GM12878 (cell line): ENCODE measurements at regions not wholly inside any gene's neighbourhood (a gene's known extent, or its start where the extent isn't known, plus 50 kb on each side); places are given as distances from the start of the nearest gene placed in this dataset.

Experiments
- ATAC-seq: fragments of 200-7000 bp; cut with Tn5 transposase; 3 replicates; pipeline ENCODE4 v1.9.1; 2020; ENCODE audit warnings: mild to moderate bottlenecking, moderate library complexity
- BruUV-seq: library from RNA; stranded (reverse); fragments of 400-500 nt; replicated peaks from 2 replicates; lab custom pipeline; 2021; lab: Mats Ljungman, UMichigan
- CTCF ChIA-PET: fragments of 300-600 bp; sonication (Branson Sonifier 250); formaldehyde crosslinking; extraction: SDS; loops from one replicate; lab custom pipeline; 2021; ENCODE audit warnings: inconsistent platforms; lab: Yijun Ruan, JAX
- POLR2A ChIA-PET: fragments of 350-600 bp; formaldehyde crosslinking; extraction: SDS; loops from one replicate; lab custom pipeline; 2021; ENCODE audit warnings: inconsistent platforms; lab: Charles Lee
- RAD21 ChIA-PET: fragments of 300-600 bp; sonication (Branson Sonifier 250); formaldehyde crosslinking; loops from one replicate; lab custom pipeline; 2023; ENCODE audit warnings: antibody characterized with exemption; ENCODE audit not compliant: unreplicated experiment; lab: Charles Lee
- SMC1A ChIA-PET: fragments of 300-600 bp; sonication (Branson Sonifier 250); formaldehyde crosslinking; loops from one replicate; lab custom pipeline; 2023; ENCODE audit not compliant: unreplicated experiment, uncharacterized antibody; lab: Charles Lee
- DNase-seq: peaks from one replicate; pipeline ENCODE4 v3.0.0-alpha.2; 2011; ENCODE audit warnings: low read depth, low spot score
- FAIRE-seq: peaks from 3 replicates; lab custom pipeline; 2011; peaks lifted over from hg19 to GRCh38; lab: Jason Lieb, UNC
- H2AFZ ChIP-seq: 2 replicates; pipeline ENCODE4 v1.6.0; 2011; ENCODE audit warnings: low read depth, low read length, control low read depth; ENCODE audit not compliant: control insufficient read depth
- H3K27ac ChIP-seq: 2 replicates; pipeline ENCODE4 v1.5.1; 2011; ENCODE audit warnings: control low read depth; ENCODE audit not compliant: control insufficient read depth, insufficient read depth
- H3K27me3 ChIP-seq, 2 experiments: replicated peaks in 1 of 2; 2 replicates each; pipeline versions ENCODE4 v1.6.0 to v1.6.1; 2011; ENCODE audit warnings: low read length in 1 of 2; ENCODE audit not compliant: control insufficient read depth in 2 of 2, insufficient read depth in 2 of 2
- H3K36me3 ChIP-seq, 2 experiments: 2 replicates each; pipeline ENCODE4 v1.5.1; 2011; ENCODE audit warnings: low read length in 1 of 2; ENCODE audit not compliant: control insufficient read depth in 2 of 2, insufficient read depth in 2 of 2
- H3K4me1 ChIP-seq: 2 replicates; pipeline ENCODE4 v1.6.1; 2011; ENCODE audit warnings: mild to moderate bottlenecking, low read length, moderate library complexity, mixed read lengths; ENCODE audit not compliant: control insufficient read depth, insufficient read depth
- H3K4me2 ChIP-seq: 2 replicates; pipeline ENCODE4 v1.6.0; 2011; ENCODE audit warnings: control low read depth; ENCODE audit not compliant: control insufficient read depth, insufficient read depth
- H3K4me3 ChIP-seq: fragments of 200-600 bp; sonication (generic); 2 replicates; pipeline ENCODE4 v1.5.1; 2016
- H3K79me2 ChIP-seq: 2 replicates; pipeline ENCODE4 v1.6.0; 2011; ENCODE audit warnings: low read length; ENCODE audit not compliant: control insufficient read depth, insufficient read depth
- H3K9ac ChIP-seq: 2 replicates; pipeline ENCODE4 v1.8.0; 2011; ENCODE audit warnings: low read length, control low read depth, mixed read lengths; ENCODE audit not compliant: control insufficient read depth, insufficient read depth
- H3K9me3 ChIP-seq: replicated peaks from 3 replicates; pipeline ENCODE4 v1.5.1; 2011; ENCODE audit warnings: mild to moderate bottlenecking, low read length; ENCODE audit not compliant: control insufficient read depth, insufficient read depth
- H4K20me1 ChIP-seq: 2 replicates; pipeline ENCODE4 v1.6.0; 2011; ENCODE audit not compliant: control insufficient read depth, insufficient read depth
- BRCA1 ChIP-seq: IDR thresholded peaks from 2 replicates; pipeline ENCODE4 v1.6.1; 2011; ENCODE audit warnings: low read depth, low read length, improper control_type of control experiment
- CHD2 ChIP-seq: IDR thresholded peaks from 2 replicates; pipeline ENCODE4 v1.6.1; 2011; ENCODE audit warnings: low read depth, low read length, improper control_type of control experiment, borderline replicate concordance
- CUX1 ChIP-seq: IDR thresholded peaks from 2 replicates; pipeline ENCODE4 v1.6.1; 2012; ENCODE audit warnings: improper control_type of control experiment, low read depth, low read length; ENCODE audit not compliant: insufficient replicate concordance
- EP300 ChIP-seq, 2 experiments: fragments of 150-350 bp in 1 of 2; IDR thresholded peaks; 2 replicates each; pipeline ENCODE4 v1.6.1; 2011 to 2012; ENCODE audit warnings: low read depth in 2 of 2, low read length in 2 of 2, borderline replicate concordance in 1 of 2, improper control_type of control experiment in 1 of 2, inconsistent platforms in 1 of 2; ENCODE audit not compliant: control insufficient read depth in 1 of 2
- ESRRA ChIP-seq: IDR thresholded peaks from 2 replicates; pipeline ENCODE4 v1.6.1; 2012; ENCODE audit warnings: mild to moderate bottlenecking, low read length, improper control_type of control experiment
- NKRF ChIP-seq: fragments of 450-650 bp; conservative IDR thresholded peaks from 2 replicates; pipeline ENCODE4 v1.6.1; 2017; ENCODE audit warnings: mild to moderate bottlenecking, moderate library complexity
- RAD51 ChIP-seq: fragments of 450-650 bp; IDR thresholded peaks from 2 replicates; pipeline ENCODE4 v1.6.1; 2016; ENCODE audit warnings: moderate library complexity, mild to moderate bottlenecking, inconsistent platforms
- RB1 ChIP-seq: fragments of 450-650 bp; formaldehyde crosslinking; IDR thresholded peaks from 2 replicates; pipeline ENCODE4 v1.6.1; 2017; ENCODE audit warnings: mild to moderate bottlenecking, borderline replicate concordance
- RCOR1 ChIP-seq: conservative IDR thresholded peaks from 2 replicates; pipeline ENCODE4 v1.6.1; 2012; ENCODE audit warnings: low read depth, low read length, improper control_type of control experiment
- SP1 ChIP-seq: IDR thresholded peaks from one replicate; pipeline ENCODE4 v1.6.1; 2011; ENCODE audit warnings: low read depth, low read length
- TBL1XR1 ChIP-seq: IDR thresholded peaks from 2 replicates; pipeline ENCODE4 v1.6.1; 2012; ENCODE audit warnings: low read depth, low read length, improper control_type of control experiment
- TCF7 ChIP-seq: IDR thresholded peaks from 2 replicates; pipeline ENCODE4 v1.6.1; 2014; ENCODE audit warnings: antibody characterized with exemption, borderline replicate concordance
- WRNIP1 ChIP-seq: IDR thresholded peaks from 2 replicates; pipeline ENCODE4 v1.6.1; 2011; ENCODE audit warnings: low read depth, low read length, improper control_type of control experiment, borderline replicate concordance
- WGBS: methylation state at CpG from one replicate; pipeline ENCODE4 v1.1.6; 2016; ENCODE audit warnings: low lambda C conversion rate; ENCODE audit not compliant: insufficient replicate concordance, insufficient coverage; ENCODE audit errors: missing lambda C conversion rate; 5-methylcytosine and 5-hydroxymethylcytosine counted together
- in situ Hi-C: fragments of 300-500 bp; cut with MboI; formaldehyde crosslinking; loops from 9 replicates; pipeline ENCODE4 v1.14.3; 2018; ENCODE audit warnings: mixed read lengths
- intact Hi-C: fragments of 100-400 bp; cut with micrococcal nuclease; formaldehyde crosslinking; loops from one replicate; pipeline ENCODE4 v1.14.2; 2022; ENCODE audit not compliant: unreplicated experiment

GRCh38 chr12:94760786-94761185 is 110.4 kb upstream of the TMCC3 start:
- Histone ChIP-seq H3K4me2 (no peak overlapping the region), H4K20me1 (no peaks in the 10 kb centered on the region), H3K36me3 (peaks cover 0 to 5% of the 10 kb centered on the region in 2 experiments; a peak in 3 of 4 replicates), H2AFZ (no peak overlapping the region), H3K4me3 (no peak overlapping the region), H3K27ac (no peak overlapping the region), H3K79me2 (peaks cover 51% of the 10 kb centered on the region)
- CTCF ChIA-PET: interaction anchor here (4.6 kb wide), 1 partner anchor 113 kb away, joined by 54 read pairs; no protein-coding TSS in a partner anchor
- RAD21 ChIA-PET: interaction anchor here (1.0 to 4.9 kb wide), 3 partner anchors 39 to 139 kb away, joined by 4 to 53 read pairs (median 6); no protein-coding TSS in a partner anchor
- no peak for FAIRE-seq
- SMC1A ChIA-PET: interaction anchor here (1.0 to 4.3 kb wide), 5 partner anchors 15 to 167 kb away, joined by 3 to 48 read pairs (median 3); no protein-coding TSS in a partner anchor
- WGBS: 97% methylated on average over 2 of the region's 2 CpGs
- POLR2A ChIA-PET: no interaction called here
- TF ChIP-seq WRNIP1 (no peak), EP300 (IDR thresholded peaks at IDR 0.05; ENCODE audit: borderline replicate concordance in 1 of 2, control insufficient read depth in 1 of 2, low read depth in 2 of 2, low read length in 2 of 2) (no peak), TCF7 (no peak), SP1 (no peak), RCOR1 (no peak), RB1 (no peak), ESRRA (no peak), NKRF (no peak), CHD2 (no peak), BRCA1 (no peak), RAD51 (no peak), TBL1XR1 (no peak), CUX1 (no peak)
- TF ChIP-seq, all 136 proteins: peak for 0
- Histone ChIP-seq H3K27me3 (no peaks in the 10 kb centered on the region), H3K4me1 (peaks cover 18% of the 10 kb centered on the region), H3K9ac (no peak overlapping the region), H3K9me3 (no peaks in the 10 kb centered on the region)
- in situ Hi-C loops: no loop called here
- no peak for ATAC-seq
- intact Hi-C loops: loop anchor here (5.0 to 10.0 kb wide), 2 partner anchors 116 to 158 kb away; no protein-coding TSS in a partner anchor
- no TSS peak for BruUV-seq
- no peak for DNase-seq
